Kidney glomerular epithelial cell (primary cell): ENCODE measurements at regions not wholly inside any gene's neighbourhood (a gene's known extent, or its start where the extent isn't known, plus 50 kb on each side); places are given as distances from the start of the nearest gene placed in this dataset.

Experiments used
- DNase-seq: peaks from one replicate; lab custom pipeline; 2025; lab: John Stamatoyannopoulos, UW

DNA sequence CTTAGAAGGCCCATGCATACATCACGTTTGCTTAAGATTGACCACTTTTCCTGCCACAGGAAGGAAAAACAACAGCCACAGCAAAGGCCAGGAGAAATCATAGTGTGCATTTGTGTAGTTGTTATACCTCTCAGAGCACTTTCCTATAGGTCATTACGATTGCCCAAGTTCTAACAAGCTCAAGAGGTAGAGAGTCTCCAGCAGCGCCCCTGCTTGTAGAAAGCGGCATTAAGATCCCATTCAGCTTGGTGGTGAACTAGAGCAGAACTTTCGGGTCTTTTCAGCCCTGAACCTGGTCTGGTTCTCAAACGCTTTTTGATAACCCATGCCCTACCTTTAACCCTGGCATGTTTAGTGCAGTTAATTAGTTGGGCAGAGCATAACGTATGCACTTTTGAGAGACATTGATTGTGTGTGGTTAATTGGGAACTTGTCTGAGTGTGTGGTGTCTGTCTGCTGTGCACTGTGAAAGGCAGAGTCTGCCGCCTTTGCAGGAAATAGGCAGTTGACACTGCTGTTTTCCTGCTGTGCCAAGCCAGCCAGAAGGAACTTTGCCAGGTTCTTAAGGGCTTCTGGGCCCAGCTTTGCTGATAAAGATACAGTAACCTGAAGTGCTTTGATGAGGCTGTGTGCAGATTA lies 109.9 kb upstream of the CLMP start:
- DNase-seq, result no peak

DNA sequence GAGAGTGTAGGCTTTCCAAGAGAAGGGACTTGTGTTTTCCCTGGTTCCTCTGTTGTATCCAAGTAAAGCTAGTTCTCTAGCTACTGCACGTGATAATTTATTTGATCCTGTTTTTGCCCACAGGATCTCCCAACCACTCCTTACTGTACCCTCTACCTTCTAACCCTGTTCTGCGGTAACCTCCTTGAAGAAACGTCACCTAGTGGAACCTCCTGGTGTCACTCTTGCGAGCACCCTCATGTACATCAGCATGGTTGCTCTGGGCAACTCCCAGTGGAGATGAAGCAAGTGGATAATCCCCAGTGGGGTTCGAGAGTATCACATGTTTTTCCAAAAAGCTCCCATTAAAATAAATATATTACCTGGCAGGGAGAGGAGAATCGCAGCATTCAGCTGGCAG lies 108.9 kb upstream of the CLMP start:
- no peak for DNase-seq

DNA sequence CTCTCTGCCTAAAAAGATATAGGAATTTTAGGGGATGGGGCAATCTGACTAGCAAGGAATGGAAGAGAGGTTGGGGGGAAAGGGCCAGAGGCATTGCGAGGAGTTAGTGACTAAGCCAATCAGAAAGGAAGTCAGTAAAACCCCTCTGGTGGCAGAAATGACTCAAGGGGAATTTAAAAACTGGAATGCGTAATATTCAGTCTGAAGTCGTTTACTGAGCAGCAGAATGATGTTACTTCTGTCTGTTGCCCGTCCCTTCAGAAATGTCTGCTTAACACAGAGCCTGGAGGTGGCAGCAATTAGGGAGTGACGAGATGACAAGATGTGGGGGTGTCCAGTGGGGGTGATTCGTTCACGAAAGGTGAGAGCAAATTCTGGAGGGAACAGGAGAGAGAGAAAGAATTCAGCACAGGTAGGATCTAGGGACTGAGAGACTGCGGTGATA lies 107.7 kb upstream of the CLMP start:
- DNase-seq, result no peak

DNA sequence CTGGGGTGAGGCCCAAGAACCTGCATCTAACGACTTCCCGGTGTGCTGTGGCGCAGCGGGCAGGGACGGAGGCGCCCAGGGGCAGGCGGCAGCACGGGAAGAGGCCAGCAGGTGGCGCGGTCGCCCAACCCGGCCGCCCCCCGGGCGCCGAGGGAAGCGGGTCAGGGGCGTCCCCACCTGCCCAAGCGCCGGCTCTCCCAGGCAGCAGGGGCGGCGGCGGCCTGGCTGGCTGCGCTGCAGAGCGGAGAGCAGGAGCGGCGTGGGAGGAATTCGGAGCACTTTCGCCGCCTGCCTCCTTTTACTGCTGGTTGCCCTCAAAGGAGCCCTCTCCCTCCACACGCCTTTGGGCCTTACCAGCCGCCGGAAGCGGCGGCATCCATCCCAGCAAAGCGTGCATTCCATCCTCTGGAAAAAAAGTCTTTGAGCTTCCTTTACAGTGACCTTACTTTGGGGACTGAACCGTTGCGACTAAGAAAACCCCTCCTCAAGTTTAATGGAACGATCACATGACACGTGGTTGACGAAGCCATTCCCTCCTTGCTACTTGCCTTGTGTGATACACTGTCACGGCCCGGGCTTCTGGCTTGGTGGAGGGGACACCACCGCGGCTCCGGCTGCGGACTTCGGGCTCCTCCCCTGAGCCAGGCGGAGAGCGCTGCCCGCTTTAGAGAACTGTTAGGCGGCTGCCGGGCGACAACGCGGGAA lies 106.8 kb upstream of the CLMP start:
- DNase-seq, result peak; percentile 28

DNA sequence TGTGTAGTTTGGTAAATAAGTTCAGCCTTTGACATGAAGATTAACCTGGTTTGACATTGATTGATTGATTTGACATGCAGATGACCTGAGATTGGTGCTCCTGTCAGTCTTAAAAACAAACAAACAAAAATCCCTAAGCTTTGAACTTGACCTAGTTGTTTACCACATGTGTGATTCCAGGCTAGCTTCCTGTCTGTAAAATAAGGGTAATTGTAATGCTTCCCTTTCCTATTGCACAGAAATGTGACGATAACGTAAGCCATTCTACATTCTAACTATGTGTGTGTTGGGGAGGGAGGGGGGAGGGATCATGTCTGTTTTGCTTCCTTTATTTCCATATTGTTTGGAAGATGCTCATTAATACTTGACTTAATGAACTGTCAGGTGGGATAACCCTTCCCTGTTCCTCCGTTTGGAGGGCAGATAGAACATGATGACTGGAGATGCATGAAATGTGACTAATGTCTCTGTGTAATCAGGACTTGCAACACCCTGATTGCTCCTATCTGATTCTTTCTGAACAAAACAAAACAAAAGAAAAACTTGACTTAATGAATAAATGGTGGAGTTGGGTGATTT lies 106.1 kb upstream of the CLMP start:
- DNase-seq, result no peak

DNA sequence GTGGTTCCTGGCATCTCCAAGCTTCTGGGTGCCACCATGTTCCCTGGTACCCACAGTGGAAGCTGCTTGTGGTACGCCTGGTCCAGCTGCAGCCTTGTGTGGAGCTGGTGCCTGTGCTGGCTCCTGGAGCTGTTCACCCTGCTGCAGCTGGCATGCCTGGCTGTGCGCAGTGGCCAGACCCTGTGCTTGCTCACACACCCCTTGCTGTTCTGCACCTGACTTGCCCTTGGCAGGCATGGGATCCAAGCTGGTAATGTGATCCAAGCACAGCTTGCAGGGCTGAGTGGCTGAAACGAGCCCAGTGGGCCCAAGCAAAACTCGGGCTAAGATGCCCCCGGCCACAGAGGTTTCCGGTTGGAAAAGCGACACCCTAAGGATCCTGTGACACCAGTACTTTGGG lies 104.7 kb upstream of the CLMP start:
- DNase-seq, result no peak

DNA sequence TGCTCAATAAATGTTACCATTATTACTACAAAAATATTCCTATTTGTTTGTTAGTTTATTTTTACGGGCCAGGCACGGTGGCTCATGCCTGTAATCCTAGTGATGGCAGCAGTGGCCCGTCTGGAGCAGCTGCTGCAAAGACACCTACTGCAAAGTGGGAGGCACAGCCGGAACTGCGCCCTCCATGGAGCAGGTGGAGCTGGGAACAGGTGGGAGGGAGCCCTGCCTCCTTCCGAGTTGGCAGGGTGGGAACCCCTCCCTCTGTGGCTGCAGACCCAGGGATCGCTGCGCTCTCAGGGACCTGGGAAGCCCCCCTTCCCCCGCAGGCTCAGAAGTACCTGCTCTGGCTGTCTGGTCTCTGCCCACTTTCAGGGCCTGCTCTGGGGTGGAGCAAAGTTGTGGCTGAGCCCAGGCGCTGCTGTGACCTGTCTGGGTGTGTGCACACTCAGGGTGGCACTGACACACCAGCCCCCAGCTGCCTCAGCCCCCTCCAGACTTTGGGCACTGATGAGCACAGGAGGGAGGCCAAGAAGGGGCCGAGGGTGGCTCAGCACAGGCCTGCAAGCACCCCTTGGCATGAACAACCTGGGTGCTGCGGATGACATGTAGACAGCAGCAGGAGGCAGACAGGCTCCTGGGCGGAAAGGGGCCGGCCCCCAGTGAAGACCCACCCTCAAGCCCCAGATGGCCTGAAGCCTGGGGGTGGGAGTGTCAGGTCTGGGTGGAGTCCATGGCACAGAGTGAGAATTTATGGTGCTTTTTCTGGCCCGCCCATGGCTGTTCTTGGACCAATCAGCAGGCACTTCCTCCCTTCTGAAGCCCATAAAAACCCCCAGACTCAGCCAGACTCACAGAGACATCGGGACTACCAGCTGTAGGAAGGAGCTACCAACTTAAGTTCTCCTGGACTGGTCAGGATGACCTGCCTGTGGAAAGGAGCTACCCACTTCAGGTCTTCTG lies 103.7 kb upstream of the CLMP start:
- no peak for DNase-seq

DNA sequence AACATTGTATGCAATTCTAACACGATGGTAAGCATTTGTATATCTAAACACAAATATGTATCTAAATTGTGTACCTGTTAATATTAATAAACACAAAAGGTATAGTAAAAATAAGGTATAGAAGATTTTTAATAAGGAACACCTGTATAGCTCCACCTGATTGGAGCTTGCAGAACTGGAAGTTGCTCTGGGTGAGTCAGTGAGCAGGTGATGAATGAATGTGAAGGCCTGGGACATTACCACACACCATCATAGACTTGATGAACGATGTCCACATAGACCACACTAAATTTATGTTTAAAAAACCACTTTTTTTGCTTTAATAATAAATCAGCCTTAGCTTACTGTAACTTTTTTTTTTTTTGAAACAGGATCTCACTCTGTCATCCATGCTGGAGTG lies 97.6 kb upstream of the CLMP start:
- DNase-seq, result no peak

DNA sequence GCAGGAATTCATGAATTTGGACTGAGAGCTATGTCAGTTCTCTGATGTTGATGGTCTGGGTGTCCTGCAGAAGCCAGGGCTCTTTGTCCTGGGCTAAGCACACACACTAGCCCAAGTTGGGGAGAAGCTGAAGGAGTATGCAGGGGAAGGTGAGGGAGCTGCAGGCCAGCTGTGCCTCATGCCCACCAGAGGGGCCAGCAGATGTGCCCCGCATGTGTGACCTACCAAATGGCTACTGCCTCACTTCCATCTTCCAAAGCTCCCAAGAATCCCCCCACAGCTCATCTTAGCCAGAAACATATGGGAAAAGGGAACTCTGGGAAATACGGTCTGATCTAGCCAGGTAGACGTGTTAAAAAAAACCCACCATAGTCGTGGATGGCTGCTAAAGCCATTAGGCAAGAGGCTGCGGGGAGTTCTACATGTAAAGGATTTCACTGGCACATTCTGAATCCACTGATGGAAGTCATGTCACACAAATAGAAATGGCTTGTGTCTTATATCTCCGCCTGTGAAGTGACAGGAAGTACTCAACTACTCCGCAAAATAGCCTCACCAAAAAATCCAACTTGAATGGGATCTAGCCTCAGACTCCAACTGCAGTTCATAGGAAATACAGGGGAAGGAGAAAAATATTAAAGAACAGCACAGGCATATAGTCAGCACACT lies 96.3 kb upstream of the CLMP start:
- no peak for DNase-seq

DNA sequence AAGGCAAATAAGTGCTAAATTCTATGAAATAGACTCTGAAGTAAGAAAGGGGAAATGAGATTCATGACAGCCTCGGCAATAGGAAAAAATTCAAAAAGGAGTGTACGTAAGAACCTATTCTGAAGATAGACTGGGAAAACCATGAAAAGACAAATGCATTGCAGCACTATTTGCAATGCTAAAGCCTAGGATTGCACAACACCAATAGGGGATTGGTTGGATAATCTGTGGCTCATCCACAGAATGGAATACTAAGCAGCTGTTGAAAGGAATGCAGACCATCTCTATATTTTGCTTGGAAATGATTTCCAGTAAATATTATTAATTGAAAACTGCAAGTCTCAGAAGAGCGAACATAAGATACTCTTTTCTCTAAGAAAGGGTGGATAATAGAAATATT lies 91.7 kb upstream of the CLMP start:
- DNase-seq, result no peak

DNA sequence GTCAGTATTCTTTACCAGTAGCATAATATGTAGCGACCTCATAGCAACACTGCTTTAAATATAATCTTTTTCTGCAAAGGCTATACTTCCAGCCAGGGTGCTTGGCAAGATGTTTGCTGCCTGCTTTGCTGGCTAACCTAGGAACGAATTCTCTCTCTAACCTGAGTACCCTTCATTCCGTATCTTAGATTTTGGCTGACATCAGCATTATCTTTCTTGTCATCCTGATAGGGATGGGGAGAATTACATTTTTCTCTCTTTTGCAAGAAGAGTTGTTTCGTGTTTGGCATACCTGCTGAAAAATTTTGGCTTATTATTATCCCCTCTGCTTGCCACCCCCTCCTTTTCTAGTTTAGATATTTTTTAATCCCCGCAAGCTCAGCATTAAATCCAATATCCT lies 91.2 kb upstream of the CLMP start:
- DNase-seq, result no peak

DNA sequence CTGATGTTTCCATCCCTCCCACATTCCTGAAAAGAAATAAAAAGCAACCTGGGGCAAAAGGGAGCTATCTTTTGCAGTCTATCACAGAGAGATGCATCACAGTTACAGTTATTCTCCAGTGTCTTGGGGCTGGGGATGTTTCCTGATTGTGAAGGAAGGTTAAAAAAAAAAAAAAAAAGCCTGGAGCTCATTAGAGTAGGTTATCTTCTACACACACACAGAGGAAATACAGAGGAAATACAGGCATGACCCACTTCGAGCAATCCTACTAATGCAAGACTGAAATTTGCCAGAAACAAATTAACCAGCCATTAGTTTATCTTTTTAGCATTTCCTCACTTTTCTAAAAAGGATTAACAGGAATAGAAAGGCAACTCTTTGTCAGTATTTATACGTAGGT lies 89.4 kb upstream of the CLMP start:
- no peak for DNase-seq

DNA sequence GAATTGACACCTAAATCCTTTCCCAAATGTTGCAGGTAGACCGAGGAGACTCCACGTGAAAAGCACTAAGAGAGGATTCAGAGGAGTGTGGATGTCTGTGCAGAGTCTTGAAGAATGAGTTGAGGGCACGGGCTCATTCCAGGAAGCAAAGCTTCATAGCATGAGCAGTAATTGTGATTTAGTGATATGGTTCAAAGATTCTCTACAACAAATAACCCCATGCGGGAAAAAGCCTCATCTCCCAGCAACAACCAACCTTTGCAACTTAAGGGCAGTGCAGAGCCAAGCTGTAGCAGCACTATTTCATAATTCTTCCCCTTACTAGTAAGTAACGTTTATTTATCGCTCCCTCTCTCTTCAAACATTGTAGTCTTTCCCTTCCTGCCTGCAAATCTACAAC lies 87.5 kb upstream of the CLMP start:
- DNase-seq, result no peak

DNA sequence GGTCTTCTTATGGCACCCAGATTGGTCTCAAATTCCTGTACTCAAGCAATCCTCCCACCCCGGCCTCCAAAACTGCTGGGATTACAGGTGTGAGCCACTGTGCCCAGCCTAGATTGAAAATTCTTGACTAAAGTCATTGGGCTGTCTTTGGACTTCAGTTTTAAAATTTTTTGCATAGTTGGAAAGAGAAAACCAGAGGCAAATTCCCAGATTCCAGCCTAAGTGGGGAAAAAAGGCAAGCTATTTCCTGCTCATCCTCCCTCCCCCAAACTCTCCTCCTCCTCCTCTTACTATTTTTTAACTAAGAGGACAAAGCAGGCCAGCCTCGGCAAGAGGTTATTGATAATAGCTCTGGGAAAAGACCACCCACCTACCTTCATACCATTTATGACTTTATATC lies 78.6 kb upstream of the CLMP start:
- DNase-seq, result no peak

DNA sequence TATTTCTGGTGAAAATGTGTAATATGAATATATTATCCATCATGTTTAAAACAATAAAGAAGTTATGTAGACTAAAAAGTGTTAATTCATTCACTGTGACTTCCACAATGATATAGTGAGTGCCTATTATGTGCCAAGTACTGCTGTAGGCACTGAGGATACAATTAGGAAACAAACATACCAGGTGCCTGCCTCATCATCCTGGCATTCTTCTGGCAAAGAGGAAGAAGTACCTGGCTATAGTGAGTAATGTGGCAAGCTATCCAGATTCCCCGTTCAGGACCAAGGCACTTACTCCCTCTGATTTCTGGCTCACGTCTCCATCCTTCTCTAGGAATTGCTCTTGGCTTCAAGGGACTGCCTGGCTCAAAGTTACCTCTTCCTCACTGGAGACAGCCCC lies 77.5 kb upstream of the CLMP start:
- DNase-seq, result no peak

DNA sequence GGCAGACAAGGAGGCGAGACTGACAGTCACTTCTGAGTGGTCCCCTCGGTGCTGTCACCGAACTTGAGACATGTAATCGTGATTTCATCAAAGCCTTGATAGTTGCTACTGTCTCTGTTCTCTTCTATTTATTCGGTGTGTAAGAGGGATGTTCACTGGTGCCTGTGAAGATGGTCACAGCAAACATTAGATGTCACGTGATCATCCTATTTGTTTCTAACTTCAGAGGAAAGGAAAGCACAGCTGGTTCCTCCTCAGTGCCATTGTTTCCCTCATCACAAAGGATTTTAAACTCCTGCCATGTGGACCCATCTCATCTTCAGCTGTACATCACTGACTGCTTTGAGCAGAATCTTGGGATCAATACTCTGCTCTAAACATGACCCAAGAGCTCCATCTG lies 73.1 kb upstream of the CLMP start:
- DNase-seq, result no peak

DNA sequence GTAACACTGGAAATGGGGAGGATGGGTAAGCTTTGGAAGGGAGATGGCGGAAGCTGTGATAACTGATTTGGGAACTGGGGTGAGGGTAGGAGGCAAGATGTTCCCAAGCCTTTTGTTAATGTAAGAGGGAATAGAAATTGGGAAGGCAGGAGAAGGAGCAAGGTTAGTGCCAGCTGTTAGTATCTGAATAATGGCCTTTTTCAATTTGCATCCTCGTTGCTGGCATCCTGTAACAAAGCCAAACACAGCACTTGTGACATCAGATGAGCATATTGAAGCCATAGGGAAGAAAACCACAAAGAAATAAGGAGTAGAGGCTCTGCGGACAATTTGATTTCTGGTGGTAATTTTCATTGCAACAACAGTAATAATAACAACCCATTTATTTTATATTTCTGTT lies 70.9 kb upstream of the CLMP start:
- no peak for DNase-seq

DNA sequence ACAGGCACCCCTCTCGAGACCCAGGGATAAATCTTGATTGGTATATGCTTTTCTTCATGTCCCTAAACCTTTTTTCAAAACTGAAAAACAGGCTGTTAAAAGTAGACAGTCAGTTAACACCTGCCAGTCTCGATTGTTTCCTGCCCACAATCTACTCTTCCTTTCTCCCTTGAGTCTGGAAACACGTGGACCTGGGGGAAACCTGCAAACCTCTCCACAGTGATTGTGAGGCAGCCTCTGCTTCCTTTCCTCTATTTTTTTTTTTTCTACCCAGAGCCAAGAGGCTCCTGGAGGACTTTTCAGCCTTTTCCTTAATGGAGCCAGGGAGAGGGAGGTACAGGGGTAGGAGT lies 69.4 kb upstream of the CLMP start:
- DNase-seq, result no peak

DNA sequence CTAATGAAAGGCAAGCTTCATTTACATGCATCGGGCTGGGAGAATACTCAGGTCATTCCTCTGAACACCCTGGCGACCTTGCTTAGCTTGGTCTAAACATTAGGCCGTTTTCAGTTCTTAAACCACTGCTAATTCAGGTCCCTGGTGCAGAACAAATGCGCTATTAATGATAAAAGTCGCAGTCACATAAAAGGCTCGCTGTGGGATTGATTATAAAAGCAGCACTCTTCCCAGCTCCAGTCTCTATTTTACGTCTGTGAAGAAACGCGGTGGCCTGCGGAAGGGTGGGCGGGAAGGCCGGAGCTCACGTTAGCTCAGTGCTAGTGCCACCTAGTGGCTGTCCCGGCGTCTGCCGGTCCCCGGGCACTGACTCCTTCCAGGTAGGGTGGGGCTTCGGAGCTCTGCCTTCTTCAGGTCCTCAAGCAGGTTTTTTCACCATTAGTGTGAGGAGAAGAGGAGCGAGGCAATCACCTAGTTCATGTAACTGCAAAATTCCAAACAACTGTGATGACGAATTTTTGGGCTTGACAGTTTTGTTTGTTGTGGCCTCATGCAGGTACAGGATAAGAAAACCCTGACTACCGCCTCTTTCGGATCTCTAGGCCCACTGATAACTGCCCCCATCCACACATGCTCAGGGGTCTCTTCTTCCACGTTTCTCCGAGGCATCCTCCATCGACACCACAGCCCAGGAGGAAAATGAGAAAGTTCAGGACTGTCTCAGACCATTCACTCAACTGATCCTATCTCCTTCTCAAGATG lies 66.5 kb upstream of the CLMP start:
- no peak for DNase-seq

DNA sequence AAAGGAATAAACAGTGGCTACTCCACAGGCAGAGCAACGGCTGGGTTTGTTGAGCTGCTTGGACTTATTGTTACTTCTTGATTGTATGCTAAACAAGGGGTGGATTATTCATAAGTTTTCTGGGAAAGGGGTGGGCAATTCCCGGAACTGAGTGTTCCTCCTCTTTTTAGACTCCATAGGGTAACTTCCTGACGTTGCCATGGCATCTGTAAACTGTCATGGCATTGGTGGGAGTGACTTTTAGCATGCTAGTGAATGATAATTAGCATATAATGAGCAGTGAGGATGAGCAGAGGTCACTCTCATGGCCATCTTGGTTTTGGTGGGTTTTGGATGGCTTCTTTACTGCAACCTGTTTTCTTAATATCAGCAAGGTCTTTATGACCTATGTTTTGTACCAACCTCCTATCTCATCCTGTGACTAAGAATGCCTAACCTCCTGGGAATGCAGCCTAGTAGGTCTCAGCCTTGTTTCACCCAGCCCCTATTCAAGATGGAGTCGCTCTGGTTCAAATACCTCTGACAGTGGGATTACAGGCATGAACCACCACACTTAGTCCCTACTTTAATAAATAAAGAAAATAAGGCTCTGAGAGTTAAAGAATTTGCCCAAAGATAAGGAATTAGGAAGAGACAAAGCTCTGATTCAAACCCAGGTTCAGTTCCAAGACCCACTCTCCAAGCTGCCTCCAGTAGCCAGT lies 65.6 kb upstream of the CLMP start:
- no peak for DNase-seq

DNA sequence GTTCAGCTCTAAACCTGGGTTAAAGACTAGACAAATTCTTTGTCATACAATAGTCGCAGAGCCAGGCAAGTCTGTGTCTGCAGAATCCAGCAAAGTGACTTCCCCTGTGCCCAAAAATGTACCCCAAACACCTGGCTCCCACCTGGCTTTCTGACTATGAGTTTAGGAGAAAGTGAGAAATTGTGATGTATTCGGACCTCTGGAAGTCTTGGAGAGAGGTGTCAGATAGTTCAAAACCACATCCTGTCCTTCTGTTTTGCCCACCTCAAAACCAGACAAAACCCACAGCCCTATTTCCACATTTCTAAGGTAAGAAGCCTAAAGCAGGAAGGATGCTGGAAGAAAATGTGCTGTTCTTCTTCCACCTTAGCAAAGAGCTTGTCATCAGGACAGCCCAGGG lies 63.8 kb upstream of the CLMP start:
- DNase-seq, result no peak
